CD8-positive, alpha-beta memory T cell (primary cell): ENCODE measurements at regions not wholly inside any gene's neighbourhood (a gene's known extent, or its start where the extent isn't known, plus 50 kb on each side); places are given as distances from the start of the nearest gene placed in this dataset.

Experiments
- CTCF ChIA-PET: fragments of 350-600 bp; sonication (Branson Sonifier 250); formaldehyde crosslinking; loops from one replicate; lab custom pipeline; 2021; ENCODE audit warnings: antibody characterized with exemption; lab: Charles Lee
- POLR2A ChIA-PET: fragments of 350-600 bp; sonication (Branson Sonifier 250); formaldehyde crosslinking; loops from one replicate; lab custom pipeline; 2021; ENCODE audit warnings: antibody characterized with exemption; lab: Charles Lee
- DNase-seq, 5 donors: peaks; one replicate each; pipeline versions ENCODE4 v3.0.0 to v3.0.0-alpha.2; 2020 to 2022; ENCODE audit warnings: mixed read lengths in 1 of 5
- H3K27ac ChIP-seq: one replicate; pipeline ENCODE4 v1.7.0; 2013; ENCODE audit warnings: low read depth, mild to moderate bottlenecking, low read length, moderate library complexity
- H3K27me3 ChIP-seq: 2 replicates; pipeline ENCODE4 v1.7.0; 2013; ENCODE audit warnings: low read length, mild to moderate bottlenecking; ENCODE audit not compliant: insufficient read depth, poor library complexity, severe bottlenecking
- H3K36me3 ChIP-seq: 2 replicates; pipeline ENCODE4 v1.7.0; 2013; ENCODE audit warnings: mild to moderate bottlenecking, low read length, moderate library complexity; ENCODE audit not compliant: insufficient read depth
- H3K4me1 ChIP-seq: 2 replicates; pipeline ENCODE4 v1.7.0; 2013; ENCODE audit warnings: mild to moderate bottlenecking, low read length, moderate library complexity; ENCODE audit not compliant: insufficient read depth
- H3K4me3 ChIP-seq: 2 replicates; pipeline ENCODE4 v1.7.0; 2013; ENCODE audit warnings: mild to moderate bottlenecking, low read length
- H3K9me3 ChIP-seq: 2 replicates; pipeline ENCODE4 v1.7.0; 2013; ENCODE audit warnings: mild to moderate bottlenecking, low read length
- H3K27ac Mint-ChIP-seq, 8 donors: one replicate each; pipeline ENCODE4 v1.8.0; 2020 to 2021; ENCODE audit warnings: mixed read lengths in 8 of 8, mild to moderate bottlenecking in 6 of 8, inconsistent platforms in 3 of 8, moderate library complexity in 3 of 8
- H3K27me3 Mint-ChIP-seq, 2 donors: one replicate each; pipeline ENCODE4 v1.8.0; 2020 to 2021; ENCODE audit warnings: mixed read lengths in 2 of 2, mild to moderate bottlenecking in 1 of 2, moderate library complexity in 1 of 2
- H3K36me3 Mint-ChIP-seq, 3 donors: one replicate each; pipeline ENCODE4 v1.8.0; 2020 to 2021; ENCODE audit warnings: mixed read lengths in 3 of 3, inconsistent platforms in 1 of 3, mild to moderate bottlenecking in 1 of 3
- H3K4me1 Mint-ChIP-seq, 3 donors: one replicate each; pipeline ENCODE4 v1.8.0; 2020 to 2021; ENCODE audit warnings: mixed read lengths in 3 of 3, inconsistent platforms in 1 of 3, mild to moderate bottlenecking in 1 of 3
- H3K4me3 Mint-ChIP-seq, 7 donors: one replicate each; pipeline ENCODE4 v1.8.0; 2020 to 2021; ENCODE audit warnings: mixed read lengths in 7 of 7, mild to moderate bottlenecking in 6 of 7, moderate library complexity in 4 of 7, inconsistent platforms in 2 of 7
- H3K9me3 Mint-ChIP-seq, 5 donors: one replicate each; pipeline ENCODE4 v1.8.0; 2020 to 2022; ENCODE audit warnings: mixed read lengths in 5 of 5, mild to moderate bottlenecking in 3 of 5, moderate library complexity in 2 of 5, inconsistent platforms in 1 of 5

- no peak for DNase-seq
- no peaks in the 10 kb centered on the region for H3K36me3 ChIP-seq
- no peak overlapping the region for H3K27ac ChIP-seq
- CTCF ChIA-PET = no interaction called here
- Mint-ChIP-seq H3K4me1 (no peaks in the 10 kb centered on the region), H3K9me3 (no peaks in the 10 kb centered on the region), H3K4me3 (no peak overlapping the region), H3K36me3 (no peaks in the 10 kb centered on the region), H3K27me3 (peaks cover 8 to 45% of the 10 kb centered on the region in 2 donors), H3K27ac (no peak overlapping the region)
- no peaks in the 10 kb centered on the region for H3K9me3 ChIP-seq
- H3K27me3 ChIP-seq = no peaks in the 10 kb centered on the region
- H3K4me3 ChIP-seq = no peak overlapping the region
- POLR2A ChIA-PET = no interaction called here
- no peaks in the 10 kb centered on the region for H3K4me1 ChIP-seq
Observed at GRCh38 chr9:86636519-86636918, 282.3 kb upstream of the TUT7 start.

GRCh38 chr9:86636038-86636437 lies 281.8 kb upstream of the TUT7 start:
- Mint-ChIP-seq H3K27ac (no peak overlapping the region), H3K4me3 (no peak overlapping the region), H3K36me3 (no peaks in the 10 kb centered on the region), H3K27me3 (peaks cover 8 to 45% of the 10 kb centered on the region in 2 donors), H3K9me3 (no peaks in the 10 kb centered on the region), H3K4me1 (no peaks in the 10 kb centered on the region)
- Histone ChIP-seq H3K4me3 (no peak overlapping the region), H3K4me1 (no peaks in the 10 kb centered on the region), H3K9me3 (no peaks in the 10 kb centered on the region), H3K27me3 (no peaks in the 10 kb centered on the region), H3K27ac (no peak overlapping the region), H3K36me3 (no peaks in the 10 kb centered on the region)
- ChIA-PET CTCF (no interaction called here), POLR2A (no interaction called here)
- no peak for DNase-seq

DNA sequence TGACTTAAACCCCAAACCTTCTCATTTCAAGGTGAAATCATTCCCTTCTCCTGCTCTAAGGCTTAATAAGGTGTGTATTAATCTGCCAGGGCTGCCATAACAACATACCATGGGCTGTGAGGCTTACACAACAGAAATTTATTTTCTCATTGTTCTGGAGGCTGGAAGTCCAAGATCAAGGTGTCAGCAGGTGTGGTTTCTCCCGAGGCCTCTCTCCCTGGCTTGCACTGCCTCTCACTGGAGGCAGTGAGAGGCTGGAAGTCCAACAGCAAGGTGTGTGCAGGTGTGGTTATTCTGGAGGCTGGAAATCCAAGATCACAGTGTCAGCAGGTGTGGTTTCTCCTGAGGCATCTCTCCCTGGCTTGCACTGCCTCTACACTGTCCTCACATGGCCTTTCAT lies 280.3 kb upstream of the TUT7 start:
- no peaks in the 10 kb centered on the region for H3K9me3 ChIP-seq
- CTCF ChIA-PET = no interaction called here
- POLR2A ChIA-PET = no interaction called here
- no peaks in the 10 kb centered on the region for H3K36me3 Mint-ChIP-seq
- H3K27me3 ChIP-seq = no peaks in the 10 kb centered on the region
- H3K27ac ChIP-seq = no peak overlapping the region
- H3K9me3 Mint-ChIP-seq = no peaks in the 10 kb centered on the region
- no peak overlapping the region for H3K4me3 ChIP-seq
- no peak for DNase-seq
- no peaks in the 10 kb centered on the region for H3K4me1 ChIP-seq
- no peaks in the 10 kb centered on the region for H3K4me1 Mint-ChIP-seq
- peaks cover 8 to 45% of the 10 kb centered on the region in 2 donors for H3K27me3 Mint-ChIP-seq
- no peak overlapping the region for H3K4me3 Mint-ChIP-seq
- no peak overlapping the region for H3K27ac Mint-ChIP-seq
- no peaks in the 10 kb centered on the region for H3K36me3 ChIP-seq

- Histone ChIP-seq H3K27ac (no peak overlapping the region), H3K9me3 (no peaks in the 10 kb centered on the region), H3K4me1 (no peaks in the 10 kb centered on the region), H3K4me3 (no peak overlapping the region), H3K36me3 (no peaks in the 10 kb centered on the region), H3K27me3 (no peaks in the 10 kb centered on the region)
- CTCF ChIA-PET = no interaction called here
- H3K27ac Mint-ChIP-seq = no peak overlapping the region
- DNase-seq = no peak
- no peak overlapping the region for H3K4me3 Mint-ChIP-seq
- H3K27me3 Mint-ChIP-seq = peaks cover 8 to 45% of the 10 kb centered on the region in 2 donors
- H3K4me1 Mint-ChIP-seq = no peaks in the 10 kb centered on the region
- H3K36me3 Mint-ChIP-seq = no peaks in the 10 kb centered on the region
- no peaks in the 10 kb centered on the region for H3K9me3 Mint-ChIP-seq
- POLR2A ChIA-PET = no interaction called here
Observed at GRCh38 chr9:86633945-86634344, 279.7 kb upstream of the TUT7 start.

- no peaks in the 10 kb centered on the region for H3K27me3 ChIP-seq
- ChIA-PET POLR2A (no interaction called here), CTCF (no interaction called here)
- no peak overlapping the region for H3K27ac Mint-ChIP-seq
- H3K27me3 Mint-ChIP-seq = peaks cover 8 to 45% of the 10 kb centered on the region in 2 donors
- no peak overlapping the region for H3K4me3 Mint-ChIP-seq
- no peak for DNase-seq
- H3K4me3 ChIP-seq = no peak overlapping the region
- no peaks in the 10 kb centered on the region for H3K36me3 Mint-ChIP-seq
- no peak overlapping the region for H3K27ac ChIP-seq
- H3K9me3 Mint-ChIP-seq = no peaks in the 10 kb centered on the region
- H3K4me1 ChIP-seq = no peaks in the 10 kb centered on the region
- no peaks in the 10 kb centered on the region for H3K9me3 ChIP-seq
- H3K4me1 Mint-ChIP-seq = no peaks in the 10 kb centered on the region
- H3K36me3 ChIP-seq = no peaks in the 10 kb centered on the region
Observed at GRCh38 chr9:86632537-86632936, 278.3 kb upstream of the TUT7 start.

GRCh38 chr9:86629530-86629929 lies 275.3 kb upstream of the TUT7 start:
- Histone ChIP-seq H3K4me3 (no peak overlapping the region), H3K9me3 (no peaks in the 10 kb centered on the region), H3K27me3 (no peaks in the 10 kb centered on the region), H3K4me1 (no peaks in the 10 kb centered on the region), H3K27ac (no peak overlapping the region), H3K36me3 (no peaks in the 10 kb centered on the region)
- Mint-ChIP-seq H3K36me3 (no peaks in the 10 kb centered on the region), H3K4me1 (no peaks in the 10 kb centered on the region), H3K27me3 (peaks cover 1 to 20% of the 10 kb centered on the region in 2 donors), H3K27ac (no peak overlapping the region), H3K4me3 (no peak overlapping the region), H3K9me3 (no peaks in the 10 kb centered on the region)
- POLR2A ChIA-PET = no interaction called here
- CTCF ChIA-PET = no interaction called here
- DNase-seq = no peak

GRCh38 chr9:86626802-86627201 lies 272.6 kb upstream of the TUT7 start:
- Histone ChIP-seq H3K27me3 (no peaks in the 10 kb centered on the region), H3K36me3 (no peaks in the 10 kb centered on the region), H3K4me1 (no peaks in the 10 kb centered on the region), H3K4me3 (no peak overlapping the region), H3K9me3 (no peaks in the 10 kb centered on the region), H3K27ac (no peak overlapping the region)
- peaks cover 0 to under 1% of the 10 kb centered on the region in 2 donors for H3K27me3 Mint-ChIP-seq
- H3K36me3 Mint-ChIP-seq = no peaks in the 10 kb centered on the region
- no peak overlapping the region for H3K4me3 Mint-ChIP-seq
- ChIA-PET CTCF (no interaction called here), POLR2A (no interaction called here)
- no peak for DNase-seq
- H3K9me3 Mint-ChIP-seq = no peaks in the 10 kb centered on the region
- H3K27ac Mint-ChIP-seq = no peak overlapping the region
- H3K4me1 Mint-ChIP-seq = no peaks in the 10 kb centered on the region

DNA sequence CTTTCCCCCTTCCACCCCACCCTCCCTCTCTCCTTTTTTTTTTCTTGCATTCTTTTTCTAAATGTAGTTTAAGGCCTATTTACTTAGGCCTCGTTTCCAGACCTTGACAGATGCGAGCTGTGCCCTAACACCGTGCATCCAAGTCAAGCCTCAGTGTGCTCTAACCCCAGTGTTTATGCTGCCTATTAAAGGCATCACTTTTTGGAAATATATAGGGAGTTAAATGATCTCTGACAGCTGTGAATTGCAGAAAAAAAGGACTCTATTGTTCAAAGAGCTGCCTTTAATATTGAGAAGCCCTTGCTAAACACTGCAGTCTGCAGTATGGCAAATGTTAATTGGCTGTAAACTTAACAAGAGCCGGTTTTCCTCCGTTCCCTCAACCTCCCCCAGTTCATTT lies 270.4 kb upstream of the TUT7 start:
- Histone ChIP-seq H3K4me3 (no peak overlapping the region), H3K9me3 (no peaks in the 10 kb centered on the region), H3K4me1 (no peaks in the 10 kb centered on the region), H3K27ac (no peak overlapping the region), H3K27me3 (no peaks in the 10 kb centered on the region), H3K36me3 (no peaks in the 10 kb centered on the region)
- Mint-ChIP-seq H3K4me3 (no peak overlapping the region), H3K36me3 (no peaks in the 10 kb centered on the region), H3K9me3 (no peaks in the 10 kb centered on the region), H3K27ac (peak overlapping the region in 1 of 8 donors; percentile 89), H3K27me3 (no peaks in the 10 kb centered on the region), H3K4me1 (no peaks in the 10 kb centered on the region)
- ChIA-PET POLR2A (no interaction called here), CTCF (no interaction called here)
- no peak for DNase-seq
